Kidney (tissue), 13 donors: ENCODE measurements at regions not wholly inside any gene's neighbourhood (a gene's known extent, or its start where the extent isn't known, plus 50 kb on each side); places are given as distances from the start of the nearest gene placed in this dataset.

Experiments
- DNase-seq, 5 donors: peaks; one replicate each; pipeline ENCODE4 v3.0.0-alpha.2; 2013 to 2020
- FAIRE-seq: peaks from 2 replicates; lab custom pipeline; 2012; peaks lifted over from hg19 to GRCh38; lab: Jason Lieb, UNC
- H3K27ac ChIP-seq, 2 donors: one replicate each; pipeline ENCODE4 v1.7.0; 2013; ENCODE audit warnings: low read depth in 2 of 2, low read length in 2 of 2, inconsistent platforms in 1 of 2
- H3K27me3 ChIP-seq: one replicate; pipeline ENCODE4 v1.7.1; 2013; ENCODE audit warnings: low read length, inconsistent platforms; ENCODE audit not compliant: control insufficient read depth, insufficient read depth
- H3K36me3 ChIP-seq, 3 donors: one replicate each; pipeline versions ENCODE4 v1.7.0 to v1.7.1; 2013; ENCODE audit warnings: low read length in 3 of 3, control low read depth in 1 of 3, inconsistent platforms in 1 of 3; ENCODE audit not compliant: insufficient read depth in 3 of 3, control insufficient read depth in 2 of 3
- H3K4me1 ChIP-seq, 3 donors: one replicate each; pipeline versions ENCODE4 v1.7.0 to v1.7.1; 2013; ENCODE audit warnings: low read length in 3 of 3, inconsistent platforms in 1 of 3, low read depth in 1 of 3; ENCODE audit not compliant: control insufficient read depth in 2 of 3, insufficient read depth in 2 of 3
- H3K4me3 ChIP-seq, 3 donors: one replicate each; pipeline versions ENCODE4 v1.7.0 to v1.8.1; 2013; ENCODE audit warnings: low read length in 3 of 3, control low read depth in 1 of 3, inconsistent platforms in 1 of 3
- H3K9ac ChIP-seq, 3 donors: one replicate each; pipeline versions ENCODE4 v1.7.0 to v1.7.1; 2013; ENCODE audit warnings: low read length in 3 of 3, control low read depth in 1 of 3, inconsistent platforms in 1 of 3
- H3K9me3 ChIP-seq, 3 donors: one replicate each; pipeline versions ENCODE4 v1.7.0 to v1.7.1; 2013; ENCODE audit warnings: low read length in 3 of 3, control low read depth in 1 of 3, inconsistent platforms in 1 of 3; ENCODE audit not compliant: control insufficient read depth in 2 of 3, insufficient read depth in 1 of 3
- intact Hi-C: fragments of 100-400 bp; cut with DNase I; formaldehyde crosslinking; loops from one replicate; pipeline ENCODE4 v1.11.1; 2022
- TF ChIP-seq, protein P1 (sequence below): IDR thresholded peaks from 3 replicates; pipeline ENCODE4 v1.5.1; 2012; ENCODE audit warnings: mild to moderate bottlenecking, moderate library complexity, borderline replicate concordance; ENCODE audit not compliant: insufficient read depth; ENCODE audit errors: extremely low read depth
- donor health status: control.
- donor health status: control.
- donor health status: control.
- donor health status: control.
- donor health status: control.
- donor health status: DM: yes; HTN: yes; CAD: no.
- donor health status: Normal renal cell carcinoma (clear cell type).

DNA sequence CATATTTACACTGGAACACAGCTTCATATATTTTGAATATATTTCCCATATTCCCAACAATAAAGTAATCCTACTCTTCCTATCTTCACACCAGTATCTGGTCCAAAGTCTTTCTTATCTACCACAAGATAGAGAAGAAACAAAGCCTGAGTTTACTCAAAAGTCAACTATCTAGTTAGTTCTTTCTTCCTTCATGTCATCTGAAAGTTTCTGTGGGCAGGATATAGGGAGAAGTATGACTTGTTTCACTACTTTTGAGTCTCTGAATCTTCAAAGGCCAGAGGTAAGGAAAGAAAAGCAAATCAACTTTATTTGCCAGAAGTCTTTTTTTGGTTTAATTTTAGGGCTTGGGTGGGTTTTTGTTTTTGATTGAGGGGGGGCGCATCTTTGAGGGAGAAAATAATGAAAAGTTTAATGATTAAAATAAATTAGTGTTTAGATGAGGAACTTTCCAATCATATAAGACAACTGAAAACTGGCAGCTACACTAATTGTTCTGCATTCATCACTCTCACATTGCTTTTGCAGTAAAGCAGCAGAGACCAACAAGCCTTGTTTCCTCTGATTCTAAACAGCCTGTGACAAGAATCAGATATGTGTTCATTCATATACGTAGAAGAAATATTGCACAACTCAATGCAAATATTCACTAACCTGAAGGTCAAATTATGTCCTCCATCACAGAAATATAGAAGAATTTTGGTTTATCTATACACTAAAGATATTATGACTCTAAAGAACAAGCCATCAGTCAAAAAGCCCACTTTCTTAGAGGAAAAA, 421.4 kb downstream of the SHQ1 start:
- no peak overlapping the region for H3K27ac ChIP-seq
- no peaks in the 10 kb centered on the region for H3K27me3 ChIP-seq
- intact Hi-C loops = no loop called here
- H3K9me3 ChIP-seq = peaks cover 0 to 6% (median 2%) of the 10 kb centered on the region in 3 donors
- FAIRE-seq (no peak), DNase-seq (no peak)
- H3K36me3 ChIP-seq = no peaks in the 10 kb centered on the region
- no peak overlapping the region for H3K9ac ChIP-seq
- no peak overlapping the region for H3K4me3 ChIP-seq
- peaks cover 0 to 5% (median 3%) of the 10 kb centered on the region in 3 donors for H3K4me1 ChIP-seq
- TF ChIP-seq, protein P1, sequence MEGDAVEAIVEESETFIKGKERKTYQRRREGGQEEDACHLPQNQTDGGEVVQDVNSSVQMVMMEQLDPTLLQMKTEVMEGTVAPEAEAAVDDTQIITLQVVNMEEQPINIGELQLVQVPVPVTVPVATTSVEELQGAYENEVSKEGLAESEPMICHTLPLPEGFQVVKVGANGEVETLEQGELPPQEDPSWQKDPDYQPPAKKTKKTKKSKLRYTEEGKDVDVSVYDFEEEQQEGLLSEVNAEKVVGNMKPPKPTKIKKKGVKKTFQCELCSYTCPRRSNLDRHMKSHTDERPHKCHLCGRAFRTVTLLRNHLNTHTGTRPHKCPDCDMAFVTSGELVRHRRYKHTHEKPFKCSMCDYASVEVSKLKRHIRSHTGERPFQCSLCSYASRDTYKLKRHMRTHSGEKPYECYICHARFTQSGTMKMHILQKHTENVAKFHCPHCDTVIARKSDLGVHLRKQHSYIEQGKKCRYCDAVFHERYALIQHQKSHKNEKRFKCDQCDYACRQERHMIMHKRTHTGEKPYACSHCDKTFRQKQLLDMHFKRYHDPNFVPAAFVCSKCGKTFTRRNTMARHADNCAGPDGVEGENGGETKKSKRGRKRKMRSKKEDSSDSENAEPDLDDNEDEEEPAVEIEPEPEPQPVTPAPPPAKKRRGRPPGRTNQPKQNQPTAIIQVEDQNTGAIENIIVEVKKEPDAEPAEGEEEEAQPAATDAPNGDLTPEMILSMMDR = no peak

DNA sequence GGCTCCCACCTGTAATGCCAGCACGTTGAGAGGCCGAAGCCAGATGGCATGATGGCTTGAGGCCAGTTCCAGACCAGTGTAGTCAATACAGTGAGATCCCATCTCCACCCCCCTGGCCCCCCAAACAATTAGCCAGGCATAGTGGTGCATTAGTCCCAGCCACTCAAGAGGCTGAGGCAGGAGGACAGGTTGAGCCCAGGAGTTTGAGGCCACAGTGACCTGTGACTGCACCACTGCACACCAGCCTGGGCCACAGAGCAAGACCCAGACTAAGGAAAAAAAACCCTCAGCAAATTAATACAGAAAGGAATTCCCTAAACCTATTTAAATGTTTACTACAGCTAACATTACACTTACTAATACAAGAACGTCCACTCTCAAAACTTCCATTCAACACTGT, 424.6 kb downstream of the SHQ1 start:
- H3K27me3 ChIP-seq = no peaks in the 10 kb centered on the region
- TF ChIP-seq, protein P1 = no peak
- peaks cover 0 to 2% (median 0%) of the 10 kb centered on the region in 3 donors for H3K4me1 ChIP-seq
- H3K36me3 ChIP-seq = no peaks in the 10 kb centered on the region
- H3K27ac ChIP-seq = no peak overlapping the region
- H3K9ac ChIP-seq = no peak overlapping the region
- no peak for FAIRE-seq
- intact Hi-C loops = no loop called here
- no peak for DNase-seq
- H3K9me3 ChIP-seq = peaks cover 0 to 6% (median 3%) of the 10 kb centered on the region in 3 donors
- no peak overlapping the region for H3K4me3 ChIP-seq

DNA sequence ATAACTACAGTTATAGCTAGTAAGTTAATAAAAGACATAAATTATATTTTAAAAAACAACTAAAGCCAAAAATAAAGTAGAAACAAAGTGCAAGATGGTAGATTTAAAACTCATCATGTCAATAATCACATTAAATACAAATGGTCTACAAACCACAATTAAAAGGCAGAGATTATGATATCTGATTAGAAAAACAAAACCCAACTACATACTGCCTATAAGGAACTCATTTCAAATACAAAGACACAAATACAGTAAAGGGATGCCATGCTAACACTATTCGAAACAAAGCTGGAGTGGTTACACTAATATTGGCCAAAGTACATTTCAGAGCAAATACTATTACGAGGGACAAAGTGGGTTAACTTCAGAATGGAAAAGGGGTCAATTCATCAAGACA, 426.5 kb downstream of the SHQ1 start:
- TF ChIP-seq, protein P1 = no peak
- Histone ChIP-seq H3K27me3 (no peaks in the 10 kb centered on the region), H3K36me3 (no peaks in the 10 kb centered on the region), H3K4me1 (peaks cover 0 to 2% (median 0%) of the 10 kb centered on the region in 3 donors), H3K27ac (no peak overlapping the region), H3K9ac (no peak overlapping the region), H3K4me3 (no peak overlapping the region), H3K9me3 (peaks cover 0 to 6% (median 3%) of the 10 kb centered on the region in 3 donors)
- FAIRE-seq = no peak
- DNase-seq = no peak
- intact Hi-C loops = no loop called here
